Adipocyte (in vitro differentiated cells): ENCODE measurements at regions not wholly inside any gene's neighbourhood (a gene's known extent, or its start where the extent isn't known, plus 50 kb on each side); places are given as distances from the start of the nearest gene placed in this dataset.
"Not testable (repeated sequence)": the region's sequence is repeated elsewhere in the genome, so short reads cannot be mapped to it uniquely, and the experiment has no call there.

Source experiments
- DNase-seq: peaks from one replicate; pipeline ENCODE4 v3.0.0-alpha.2; 2015; ENCODE audit warnings: low read depth
- H3K27me3 ChIP-seq: replicated peaks from 2 replicates; pipeline ENCODE4 v1.7.0; 2013; ENCODE audit warnings: mild to moderate bottlenecking, low read length, moderate library complexity; ENCODE audit not compliant: control insufficient read depth, insufficient read depth
- H3K36me3 ChIP-seq: 2 replicates; pipeline ENCODE4 v1.7.0; 2013; ENCODE audit warnings: low read length, mild to moderate bottlenecking, moderate library complexity; ENCODE audit not compliant: control insufficient read depth, insufficient read depth, severe bottlenecking
- H3K4me1 ChIP-seq: 2 replicates; pipeline ENCODE4 v1.7.0; 2013; ENCODE audit warnings: mild to moderate bottlenecking, low read length, moderate library complexity; ENCODE audit not compliant: control insufficient read depth, insufficient read depth
- H3K4me3 ChIP-seq: 2 replicates; pipeline ENCODE4 v1.7.0; 2013; ENCODE audit warnings: mild to moderate bottlenecking, low read length, moderate library complexity
- H3K9ac ChIP-seq: 2 replicates; pipeline ENCODE4 v1.7.0; 2013; ENCODE audit warnings: mild to moderate bottlenecking, low read length, moderate library complexity
- H3K9me3 ChIP-seq: 2 replicates; pipeline ENCODE4 v1.7.0; 2013; ENCODE audit warnings: mild to moderate bottlenecking, low read length, moderate library complexity; ENCODE audit not compliant: control insufficient read depth

DNA sequence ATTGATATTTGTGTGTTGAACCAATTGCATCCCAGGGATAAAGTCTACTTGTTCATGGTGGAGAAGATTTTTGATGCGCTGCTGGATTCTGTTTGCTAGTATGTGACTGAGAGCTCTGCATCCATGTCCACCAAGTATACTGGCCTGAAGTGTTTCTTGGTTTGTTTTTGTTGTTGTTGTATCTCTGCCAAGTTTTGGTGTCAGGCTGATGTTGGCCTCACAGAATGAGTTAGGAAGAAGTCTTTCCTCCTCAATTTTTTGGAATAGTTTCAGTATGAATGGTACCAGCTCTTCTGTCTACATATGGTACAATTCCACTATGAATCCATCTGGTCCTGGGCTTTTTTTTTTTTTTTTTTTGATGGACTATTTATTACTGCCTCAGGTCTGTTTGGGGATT lies 50.9 kb upstream of the OSTN start:
- peaks cover under 1% of the 10 kb centered on the region for H3K9me3 ChIP-seq
- no peaks in the 10 kb centered on the region for H3K36me3 ChIP-seq
- no peak overlapping the region for H3K9ac ChIP-seq
- no peak for DNase-seq
- no peak overlapping the region for H3K4me3 ChIP-seq
- no peaks in the 10 kb centered on the region for H3K4me1 ChIP-seq
- no peaks in the 10 kb centered on the region for H3K27me3 ChIP-seq

- Histone ChIP-seq H3K9ac (no peak overlapping the region), H3K4me3 (no peak overlapping the region), H3K27me3 (no peaks in the 10 kb centered on the region), H3K9me3 (no peaks in the 10 kb centered on the region), H3K36me3 (no peaks in the 10 kb centered on the region), H3K4me1 (peaks cover 14% of the 10 kb centered on the region)
- DNase-seq = no peak
Observed at GRCh38 chr3:191143224-191143623, 55.8 kb upstream of the OSTN start.

- Histone ChIP-seq H3K4me3 (no peak overlapping the region), H3K27me3 (no peaks in the 10 kb centered on the region), H3K36me3 (no peaks in the 10 kb centered on the region), H3K9me3 (no peaks in the 10 kb centered on the region), H3K4me1 (peaks cover 14% of the 10 kb centered on the region), H3K9ac (no peak overlapping the region)
- DNase-seq = peak; percentile 52
Observed at GRCh38 chr3:191141728-191142127, 57.3 kb upstream of the OSTN start.

DNA sequence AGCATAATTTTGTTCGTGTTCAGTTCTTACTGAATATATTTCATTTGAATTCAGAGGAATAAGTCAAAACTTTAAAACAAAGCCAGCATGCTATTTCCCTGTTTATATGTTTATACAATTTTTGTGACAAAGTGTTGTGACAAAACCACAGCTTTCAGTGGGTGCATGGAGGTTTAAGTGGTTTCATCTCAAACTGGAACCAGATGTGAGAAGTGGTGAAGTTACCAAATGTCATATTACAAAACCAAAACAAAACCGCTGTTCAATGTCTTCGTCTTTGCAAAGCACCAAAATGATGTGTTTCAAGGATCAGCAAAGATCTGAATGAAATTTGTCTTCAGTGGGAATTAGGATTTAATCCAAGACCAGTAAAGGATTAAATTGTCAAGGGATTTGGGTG lies 59.3 kb upstream of the OSTN start:
- Histone ChIP-seq H3K27me3 (no peaks in the 10 kb centered on the region), H3K9me3 (no peaks in the 10 kb centered on the region), H3K9ac (no peak overlapping the region), H3K4me3 (no peak overlapping the region), H3K36me3 (no peaks in the 10 kb centered on the region), H3K4me1 (peaks cover 14% of the 10 kb centered on the region)
- DNase-seq = peak; percentile 52

DNA sequence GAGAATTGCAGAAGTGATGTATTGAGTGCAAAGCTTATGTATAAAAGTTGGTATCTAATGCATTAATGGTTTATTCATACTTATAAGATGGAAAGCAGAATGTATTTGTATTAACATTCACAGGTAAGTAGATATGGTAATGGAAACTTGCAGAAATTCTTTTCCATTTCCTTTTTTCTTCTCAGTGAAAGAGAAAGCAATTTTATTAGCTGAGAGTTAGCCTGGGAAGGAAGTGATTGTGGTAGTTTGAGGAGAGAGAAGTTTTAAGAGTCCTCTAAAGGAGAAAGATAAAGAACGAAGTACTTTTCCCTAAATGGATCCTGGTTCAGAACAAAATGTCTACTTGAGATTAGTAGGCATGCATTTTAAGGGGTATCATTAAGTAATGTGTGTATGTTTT lies 60.1 kb upstream of the OSTN start:
- no peaks in the 10 kb centered on the region for H3K9me3 ChIP-seq
- peaks cover 14% of the 10 kb centered on the region for H3K4me1 ChIP-seq
- H3K9ac ChIP-seq = no peak overlapping the region
- no peaks in the 10 kb centered on the region for H3K36me3 ChIP-seq
- H3K4me3 ChIP-seq = no peak overlapping the region
- no peaks in the 10 kb centered on the region for H3K27me3 ChIP-seq
- no peak for DNase-seq

DNA sequence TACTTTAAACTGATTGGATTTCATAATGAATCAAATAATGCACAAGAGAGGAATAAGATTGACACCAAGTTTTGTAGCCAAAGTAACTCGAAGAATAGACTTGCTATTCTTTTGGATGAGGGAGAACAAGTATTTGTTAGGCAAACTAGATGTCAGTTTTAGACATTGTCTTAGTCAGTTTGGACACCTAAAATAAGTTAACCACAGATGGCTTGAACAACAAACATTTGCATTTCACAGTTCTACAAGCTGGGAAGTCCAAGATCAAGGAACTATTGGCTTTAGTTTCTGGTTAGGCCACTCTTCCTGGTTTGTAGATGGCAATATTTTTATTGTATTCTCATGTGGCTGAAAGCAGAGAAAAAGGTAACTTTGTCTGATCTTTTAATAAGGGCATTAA lies 61.3 kb upstream of the OSTN start:
- Histone ChIP-seq H3K36me3 (no peaks in the 10 kb centered on the region), H3K27me3 (no peaks in the 10 kb centered on the region), H3K4me3 (no peak overlapping the region), H3K9ac (no peak overlapping the region), H3K4me1 (peaks cover 14% of the 10 kb centered on the region), H3K9me3 (no peaks in the 10 kb centered on the region)
- DNase-seq = no peak

DNA sequence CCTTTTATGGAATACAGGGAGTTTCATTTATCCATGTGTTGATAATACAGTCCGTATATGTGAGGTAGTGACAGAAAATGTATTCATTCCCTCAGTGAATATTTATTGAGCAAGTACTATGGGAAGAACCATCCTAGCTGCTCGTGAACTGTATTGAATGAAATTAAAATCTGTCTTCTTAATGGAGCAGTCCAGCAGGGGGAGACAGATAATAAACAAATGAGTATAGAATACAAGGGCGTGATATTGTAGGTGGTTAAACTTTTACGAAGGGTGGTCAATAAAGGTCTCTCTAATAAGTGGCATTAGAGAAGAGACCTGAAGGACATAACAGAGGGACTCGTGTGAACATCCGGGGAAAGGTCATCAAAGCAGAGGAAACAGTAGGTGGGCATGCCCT lies 62.7 kb upstream of the OSTN start:
- H3K9ac ChIP-seq = no peak overlapping the region
- no peak overlapping the region for H3K4me3 ChIP-seq
- H3K9me3 ChIP-seq = no peaks in the 10 kb centered on the region
- peak; percentile 57 for DNase-seq
- peaks cover 6% of the 10 kb centered on the region for H3K4me1 ChIP-seq
- no peaks in the 10 kb centered on the region for H3K36me3 ChIP-seq
- H3K27me3 ChIP-seq = no peaks in the 10 kb centered on the region

DNA sequence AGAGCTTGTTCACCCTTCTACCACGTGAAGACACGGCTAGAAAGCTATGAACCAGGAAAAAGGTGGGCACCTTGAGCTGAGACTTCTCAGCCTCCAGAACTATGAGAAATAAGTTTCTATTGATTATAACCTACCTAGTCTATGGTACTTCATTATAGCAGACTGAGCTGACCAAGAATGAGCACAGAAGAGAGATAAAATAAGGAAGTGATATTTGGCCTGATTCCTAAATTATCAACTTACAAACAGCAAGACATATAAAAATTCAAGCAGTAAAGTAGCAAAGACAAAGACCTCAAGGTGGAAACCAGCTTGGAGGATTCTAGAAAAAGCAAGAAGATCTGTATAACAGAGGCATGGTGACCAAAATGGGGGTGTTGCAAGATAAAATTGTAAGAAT lies 63.9 kb upstream of the OSTN start:
- peaks cover 4% of the 10 kb centered on the region for H3K4me1 ChIP-seq
- H3K9ac ChIP-seq = no peak overlapping the region
- H3K4me3 ChIP-seq = no peak overlapping the region
- H3K9me3 ChIP-seq = no peaks in the 10 kb centered on the region
- DNase-seq = no peak
- no peaks in the 10 kb centered on the region for H3K27me3 ChIP-seq
- no peaks in the 10 kb centered on the region for H3K36me3 ChIP-seq

DNA sequence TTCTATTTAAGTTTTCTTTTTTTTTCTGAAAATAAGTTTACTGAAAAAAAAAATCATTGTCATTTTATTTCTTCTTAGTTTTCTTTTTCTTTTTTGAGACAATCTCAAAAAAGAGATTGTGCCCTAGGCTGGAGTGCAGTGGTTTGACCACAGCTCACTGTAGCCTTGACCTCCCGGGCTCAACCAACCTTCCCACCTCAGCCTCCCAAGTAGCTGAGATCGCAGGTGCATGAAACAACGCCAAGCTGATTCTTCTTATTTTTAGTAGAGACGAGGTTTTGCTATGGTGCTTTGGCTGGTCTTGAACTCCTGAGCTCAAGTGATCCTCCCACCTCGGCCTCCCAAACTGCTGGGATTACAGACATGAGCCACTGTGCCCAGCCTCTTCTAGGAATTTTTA lies 65.7 kb upstream of the OSTN start:
- no peaks in the 10 kb centered on the region for H3K4me1 ChIP-seq
- no peaks in the 10 kb centered on the region for H3K36me3 ChIP-seq
- DNase-seq = no peak
- H3K27me3 ChIP-seq = no peaks in the 10 kb centered on the region
- no peak overlapping the region for H3K4me3 ChIP-seq
- H3K9me3 ChIP-seq = no peaks in the 10 kb centered on the region
- H3K9ac ChIP-seq = no peak overlapping the region

- H3K27me3 ChIP-seq = no peaks in the 10 kb centered on the region
- no peak overlapping the region for H3K9ac ChIP-seq
- no peaks in the 10 kb centered on the region for H3K36me3 ChIP-seq
- H3K9me3 ChIP-seq = no peaks in the 10 kb centered on the region
- no peak overlapping the region for H3K4me3 ChIP-seq
- no peak for DNase-seq
- no peaks in the 10 kb centered on the region for H3K4me1 ChIP-seq
Observed at GRCh38 chr3:191131305-191131704, 67.7 kb upstream of the OSTN start.

DNA sequence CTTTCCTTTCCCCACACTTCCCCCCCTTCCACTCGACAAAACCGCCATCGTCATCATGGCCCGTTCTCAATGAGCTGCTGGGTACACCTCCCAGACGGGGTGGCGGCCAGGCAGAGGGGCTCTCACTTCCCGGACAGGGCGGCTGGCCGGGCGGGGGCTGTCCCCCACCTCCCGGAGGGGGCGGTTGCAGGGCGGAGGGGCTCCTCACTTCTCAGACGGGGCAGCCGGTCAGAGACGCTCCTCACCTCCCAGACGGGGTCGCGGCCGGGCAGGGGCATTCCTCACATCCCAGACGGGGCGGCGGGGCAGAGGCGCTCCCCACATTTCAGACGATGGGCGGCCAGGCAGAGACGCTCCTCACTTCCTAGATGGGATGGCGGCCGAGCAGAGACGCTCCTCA lies 74.2 kb upstream of the OSTN start:
- not testable (repeated sequence) for H3K36me3 ChIP-seq, DNase-seq, H3K4me3 ChIP-seq, H3K27me3 ChIP-seq, H3K9me3 ChIP-seq, H3K9ac ChIP-seq
- peaks cover 12% of the 10 kb centered on the region for H3K4me1 ChIP-seq

DNA sequence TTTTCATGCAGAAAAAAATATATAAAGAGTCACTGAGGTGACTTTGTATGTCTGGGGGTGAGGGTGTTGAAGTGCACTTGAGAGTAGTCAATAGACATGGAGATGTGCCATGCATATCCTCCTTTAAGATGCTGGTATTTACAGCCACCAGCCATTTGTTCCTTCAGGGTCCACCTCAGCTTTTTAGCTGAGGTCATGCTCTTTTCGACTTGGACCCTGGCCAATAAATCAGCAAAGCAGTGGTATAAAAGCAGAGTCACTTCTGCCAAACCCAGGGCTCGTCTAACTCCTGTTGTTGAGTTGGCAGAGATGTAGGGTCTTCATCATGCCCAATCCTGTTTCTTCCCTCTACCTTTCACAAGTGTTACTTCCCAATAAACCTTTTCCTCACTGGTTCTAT lies 75.1 kb upstream of the OSTN start:
- Histone ChIP-seq H3K36me3 (no peaks in the 10 kb centered on the region), H3K9ac (no peak overlapping the region), H3K9me3 (no peaks in the 10 kb centered on the region), H3K4me1 (peaks cover 12% of the 10 kb centered on the region), H3K27me3 (no peaks in the 10 kb centered on the region), H3K4me3 (no peak overlapping the region)
- no peak for DNase-seq
